MV-4-11 (cell line): ENCODE measurements at regions not wholly inside any gene's neighbourhood (a gene's known extent, or its start where the extent isn't known, plus 50 kb on each side); places are given as distances from the start of the nearest gene placed in this dataset.
"Not testable (repeated sequence)": the region's sequence is repeated elsewhere in the genome, so short reads cannot be mapped to it uniquely, and the experiment has no call there.

Source experiments
- DNase-seq: peaks from one replicate; lab custom pipeline; 2025; lab: John Stamatoyannopoulos, UW

- no peak for DNase-seq
These were observed 1107.2 kb downstream of the TECRL start for GRCh38 chr4:63302078-63302477.

- no peak for DNase-seq
These were observed 1112.5 kb downstream of the TECRL start for GRCh38 chr4:63296773-63297172.

GRCh38 chr4:63275491-63275890, 1133.8 kb downstream of the TECRL start:
- no peak for DNase-seq

- no peak for DNase-seq
These were observed 1140.1 kb downstream of the TECRL start for GRCh38 chr4:63269156-63269555.

GRCh38 chr4:63233671-63234070, 1175.6 kb downstream of the TECRL start:
- DNase-seq = no peak

GRCh38 chr4:63232058-63232457, 1177.2 kb downstream of the TECRL start:
- no peak for DNase-seq

- DNase-seq = no peak
These were observed 1183.0 kb downstream of the TECRL start for GRCh38 chr4:63226229-63226628.

GRCh38 chr4:63222466-63222865, 1186.8 kb downstream of the TECRL start:
- no peak for DNase-seq

- DNase-seq = no peak
These were observed 1187.8 kb downstream of the TECRL start for GRCh38 chr4:63221477-63221876.

- no peak for DNase-seq
These were observed 1190.4 kb downstream of the TECRL start for GRCh38 chr4:63218856-63219255.

GRCh38 chr4:63214076-63214475, 1195.2 kb downstream of the TECRL start:
- DNase-seq = no peak

- no peak for DNase-seq
These were observed 1197.3 kb downstream of the TECRL start for GRCh38 chr4:63211776-63212479.

- no peak for DNase-seq
These were observed 1197.9 kb downstream of the TECRL start for GRCh38 chr4:63211375-63211774.

- not testable (repeated sequence) for DNase-seq
These were observed 1216.2 kb downstream of the TECRL start for GRCh38 chr4:63193029-63193428.

GRCh38 chr4:63171341-63171740, 1237.9 kb downstream of the TECRL start:
- DNase-seq = no peak

- no peak for DNase-seq
These were observed 1238.3 kb downstream of the TECRL start for GRCh38 chr4:63170923-63171322.

GRCh38 chr4:63169836-63170235, 1239.4 kb downstream of the TECRL start:
- DNase-seq = no peak

- no peak for DNase-seq
These were observed 1253.7 kb downstream of the TECRL start for GRCh38 chr4:63155561-63155960.

GRCh38 chr4:63123441-63123840, 1285.8 kb downstream of the TECRL start:
- DNase-seq = no peak

- DNase-seq = no peak
These were observed 1286.3 kb downstream of the TECRL start for GRCh38 chr4:63122955-63123354.

- DNase-seq = no peak
These were observed 1302.7 kb downstream of the TECRL start for GRCh38 chr4:63106600-63106999.

GRCh38 chr4:63105839-63106238, 1303.4 kb downstream of the TECRL start:
- no peak for DNase-seq

GRCh38 chr4:63090641-63091040, 1318.6 kb downstream of the TECRL start:
- DNase-seq = no peak

GRCh38 chr4:63085091-63085490, 1324.2 kb downstream of the TECRL start:
- no peak for DNase-seq
